GM12872 (cell line): ENCODE measurements at regions not wholly inside any gene's neighbourhood (a gene's known extent, or its start where the extent isn't known, plus 50 kb on each side); places are given as distances from the start of the nearest gene placed in this dataset.

Source experiments
- CTCF ChIP-seq: IDR thresholded peaks from 3 replicates; pipeline ENCODE4 v1.5.1; 2011; ENCODE audit warnings: low read depth, mild to moderate bottlenecking, low read length, moderate library complexity; ENCODE audit not compliant: insufficient read depth

- no peak for TF ChIP-seq CTCF
Measured at GRCh38 chr5:175275097-175275496, 168.9 kb downstream of the DRD1 start.

- no peak for TF ChIP-seq CTCF
Measured at GRCh38 chr5:175274171-175274570, 169.8 kb downstream of the DRD1 start.

- no peak for TF ChIP-seq CTCF
Measured at GRCh38 chr5:175264406-175264805, 179.6 kb downstream of the DRD1 start.

GRCh38 chr5:175263776-175264175 lies 180.2 kb downstream of the DRD1 start:
- TF ChIP-seq CTCF: no peak

- TF ChIP-seq CTCF: no peak
Measured at GRCh38 chr5:175261526-175261925, 182.5 kb downstream of the DRD1 start.

GRCh38 chr5:175261037-175261436 lies 182.9 kb downstream of the DRD1 start:
- no peak for TF ChIP-seq CTCF

- no peak for TF ChIP-seq CTCF
Measured at GRCh38 chr5:175257847-175258194, 186.2 kb downstream of the DRD1 start.
